GM18502 (cell line): ENCODE measurements at regions not wholly inside any gene's neighbourhood (a gene's known extent, or its start where the extent isn't known, plus 50 kb on each side); places are given as distances from the start of the nearest gene placed in this dataset.

Source experiments
- ATAC-seq: cut with Tn5 transposase; IDR thresholded peaks from one replicate; pipeline ENCODE4 v1.9.1; 2021; ENCODE audit warnings: mild to moderate bottlenecking; ENCODE audit not compliant: unreplicated experiment, poor library complexity

- ATAC-seq, result no peak
These were observed 256.2 kb upstream of the MANEA start for GRCh38 chr6:95321126-95321525.

- no peak for ATAC-seq
These were observed 251.4 kb upstream of the MANEA start for GRCh38 chr6:95325916-95326315.

- no peak for ATAC-seq
These were observed 249.1 kb upstream of the MANEA start for GRCh38 chr6:95328231-95328630.

GRCh38 chr6:95352064-95352795 lies 225.1 kb upstream of the MANEA start:
- ATAC-seq, result no peak

- no peak for ATAC-seq
These were observed 222.8 kb upstream of the MANEA start for GRCh38 chr6:95354551-95354950.

GRCh38 chr6:95357380-95358020 lies 219.8 kb upstream of the MANEA start:
- ATAC-seq, result no peak

GRCh38 chr6:95364016-95364604 lies 213.2 kb upstream of the MANEA start:
- peak; percentile 94 for ATAC-seq

- no peak for ATAC-seq
These were observed 211.9 kb upstream of the MANEA start for GRCh38 chr6:95365454-95365853.

GRCh38 chr6:95366414-95366813 lies 210.9 kb upstream of the MANEA start:
- ATAC-seq, result no peak

GRCh38 chr6:95383878-95384277 lies 193.5 kb upstream of the MANEA start:
- ATAC-seq, result no peak

- no peak for ATAC-seq
These were observed 192.3 kb upstream of the MANEA start for GRCh38 chr6:95384988-95385387.

GRCh38 chr6:95387845-95388244 lies 189.5 kb upstream of the MANEA start:
- no peak for ATAC-seq

GRCh38 chr6:95404777-95405176 lies 172.6 kb upstream of the MANEA start:
- no peak for ATAC-seq

GRCh38 chr6:95408111-95408510 lies 169.2 kb upstream of the MANEA start:
- ATAC-seq, result no peak

- no peak for ATAC-seq
These were observed 167.2 kb upstream of the MANEA start for GRCh38 chr6:95410168-95410567.

- ATAC-seq, result no peak
These were observed 163.5 kb upstream of the MANEA start for GRCh38 chr6:95413789-95414188.

- ATAC-seq, result no peak
These were observed 159.5 kb upstream of the MANEA start for GRCh38 chr6:95417856-95418255.

- ATAC-seq, result no peak
These were observed 156.5 kb upstream of the MANEA start for GRCh38 chr6:95420792-95421191.

- no peak for ATAC-seq
These were observed 154.0 kb upstream of the MANEA start for GRCh38 chr6:95423331-95423730.

- ATAC-seq, result peak; percentile 76
These were observed 145.6 kb upstream of the MANEA start for GRCh38 chr6:95431637-95432228.

- ATAC-seq, result no peak
These were observed 137.6 kb upstream of the MANEA start for GRCh38 chr6:95439741-95440140.
